BE2C (cell line): ENCODE measurements at regions not wholly inside any gene's neighbourhood (a gene's known extent, or its start where the extent isn't known, plus 50 kb on each side); places are given as distances from the start of the nearest gene placed in this dataset.

ENCODE experiments used
- DNase-seq: peaks from one replicate; pipeline ENCODE4 v3.0.0-alpha.2; 2020
- H3K27me3 ChIP-seq: fragments of 250-450 bp; sonication (Bioruptor Pico); 2 replicates; pipeline ENCODE4 v1.5.1; 2020; ENCODE audit warnings: mild to moderate bottlenecking
- H3K36me3 ChIP-seq: fragments of 250-450 bp; sonication (Bioruptor Pico); 2 replicates; pipeline ENCODE4 v1.5.1; 2020; ENCODE audit warnings: mild to moderate bottlenecking
- H3K4me1 ChIP-seq: fragments of 250-450 bp; sonication (Bioruptor Pico); 2 replicates; pipeline ENCODE4 v1.5.1; 2020
- H3K4me3 ChIP-seq: 2 replicates; pipeline ENCODE4 v1.5.1; 2011; ENCODE audit warnings: low read depth, low read length
- H3K9me3 ChIP-seq: fragments of 250-450 bp; sonication (Bioruptor Pico); 2 replicates; pipeline ENCODE4 v1.5.1; 2020
- CTCF ChIP-seq: IDR thresholded peaks from 2 replicates; pipeline ENCODE4 v1.5.1; 2012; ENCODE audit warnings: mild to moderate bottlenecking, low read depth, low read length

- no peaks in the 10 kb centered on the region for H3K36me3 ChIP-seq
- no peaks in the 10 kb centered on the region for H3K27me3 ChIP-seq
- no peaks in the 10 kb centered on the region for H3K4me1 ChIP-seq
- DNase-seq, result no peak
- no peak overlapping the region for H3K4me3 ChIP-seq
- H3K9me3 ChIP-seq, result no peaks in the 10 kb centered on the region
- no peak for TF ChIP-seq CTCF
Observed at GRCh38 chr17:13874817-13875216, 194.5 kb upstream of the COX10 start.

GRCh38 chr17:13879961-13880466, 189.3 kb upstream of the COX10 start:
- Histone ChIP-seq H3K4me1 (no peaks in the 10 kb centered on the region), H3K9me3 (no peaks in the 10 kb centered on the region), H3K36me3 (no peaks in the 10 kb centered on the region), H3K27me3 (no peaks in the 10 kb centered on the region), H3K4me3 (no peak overlapping the region)
- DNase-seq, result no peak
- TF ChIP-seq CTCF, result no peak

DNA sequence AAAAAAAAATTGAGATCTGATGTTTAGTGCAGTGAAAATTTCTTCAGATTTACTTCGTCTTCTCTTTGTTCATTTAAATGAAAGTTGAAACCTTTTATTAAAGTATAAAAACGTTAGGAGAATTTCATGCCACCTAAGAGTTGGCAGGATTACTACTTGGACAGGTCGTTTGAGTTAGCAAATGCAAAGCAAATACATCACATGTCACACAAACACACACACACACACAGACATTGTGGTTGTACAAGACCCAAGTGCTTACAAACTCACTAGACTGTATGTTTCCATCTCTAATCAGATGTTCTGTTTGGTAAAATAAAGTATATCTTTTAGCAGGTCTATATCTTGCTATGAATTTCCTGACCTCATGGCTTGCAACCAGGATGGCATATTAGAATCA, 185.6 kb upstream of the COX10 start:
- no peak for DNase-seq
- TF ChIP-seq CTCF, result no peak
- Histone ChIP-seq H3K4me1 (no peaks in the 10 kb centered on the region), H3K4me3 (no peak overlapping the region), H3K27me3 (no peaks in the 10 kb centered on the region), H3K36me3 (no peaks in the 10 kb centered on the region), H3K9me3 (no peaks in the 10 kb centered on the region)

GRCh38 chr17:13884347-13884746, 185.0 kb upstream of the COX10 start:
- Histone ChIP-seq H3K27me3 (no peaks in the 10 kb centered on the region), H3K4me3 (no peak overlapping the region), H3K4me1 (no peaks in the 10 kb centered on the region), H3K9me3 (no peaks in the 10 kb centered on the region), H3K36me3 (no peaks in the 10 kb centered on the region)
- no peak for TF ChIP-seq CTCF
- DNase-seq, result no peak

GRCh38 chr17:13885550-13885949, 183.8 kb upstream of the COX10 start:
- H3K9me3 ChIP-seq, result no peaks in the 10 kb centered on the region
- no peaks in the 10 kb centered on the region for H3K4me1 ChIP-seq
- DNase-seq, result no peak
- TF ChIP-seq CTCF, result no peak
- H3K27me3 ChIP-seq, result no peaks in the 10 kb centered on the region
- no peaks in the 10 kb centered on the region for H3K36me3 ChIP-seq
- H3K4me3 ChIP-seq, result no peak overlapping the region

DNA sequence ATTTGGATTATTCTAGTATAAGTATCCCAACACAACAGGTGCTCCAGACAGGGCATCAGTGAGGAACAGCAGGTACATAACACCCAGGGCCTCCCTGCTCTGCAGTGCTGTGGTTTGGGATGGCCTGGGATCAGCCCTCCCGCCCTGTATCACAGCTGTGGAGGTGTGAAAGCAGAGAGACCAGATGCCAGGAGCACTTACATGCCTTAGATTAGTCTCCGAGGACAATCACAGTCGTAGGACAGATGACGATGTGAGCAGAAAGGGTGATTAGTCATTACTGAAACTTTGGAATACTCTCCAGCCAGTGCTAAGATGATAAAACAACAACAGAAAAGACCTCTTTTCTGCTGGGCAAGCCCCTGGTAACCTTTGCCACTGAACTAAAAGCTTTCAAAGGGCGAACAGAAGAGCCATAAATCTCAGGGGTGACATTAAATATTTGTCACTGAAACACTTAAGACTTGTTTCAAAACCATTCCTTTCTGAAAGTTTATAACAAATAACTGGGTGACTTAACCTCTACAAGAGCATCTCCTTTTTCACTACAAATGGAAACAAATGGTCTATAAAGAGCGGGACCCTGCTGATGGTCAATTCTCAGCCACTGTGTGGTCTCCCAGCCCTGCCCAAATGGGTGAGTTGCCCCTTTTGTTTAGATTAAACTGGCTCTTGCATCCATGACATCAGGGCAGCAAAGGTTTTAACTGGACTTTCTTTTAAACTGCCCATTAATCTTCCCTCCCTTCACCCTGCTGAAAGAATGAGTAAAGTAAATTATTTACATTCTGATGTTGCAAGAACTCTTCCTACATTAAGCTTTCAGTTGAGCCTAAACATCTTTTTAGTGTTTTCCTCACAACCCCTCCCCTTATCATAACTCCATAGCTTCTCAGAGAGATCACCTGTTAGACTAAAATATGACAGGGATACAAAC, 183.1 kb upstream of the COX10 start:
- TF ChIP-seq CTCF, result no peak
- H3K4me3 ChIP-seq, result no peak overlapping the region
- no peak for DNase-seq

More for the DNA sequence above, 183.1 kb upstream of the COX10 start:
- Histone ChIP-seq H3K27me3 (no peaks in the 10 kb centered on the region), H3K4me1 (no peaks in the 10 kb centered on the region), H3K36me3 (no peaks in the 10 kb centered on the region), H3K9me3 (no peaks in the 10 kb centered on the region)
